ENCODE measurements at regions not wholly inside any gene's neighbourhood (a gene's known extent, or its start where the extent isn't known, plus 50 kb on each side); places are given as distances from the start of the nearest gene placed in this dataset.

DNA sequence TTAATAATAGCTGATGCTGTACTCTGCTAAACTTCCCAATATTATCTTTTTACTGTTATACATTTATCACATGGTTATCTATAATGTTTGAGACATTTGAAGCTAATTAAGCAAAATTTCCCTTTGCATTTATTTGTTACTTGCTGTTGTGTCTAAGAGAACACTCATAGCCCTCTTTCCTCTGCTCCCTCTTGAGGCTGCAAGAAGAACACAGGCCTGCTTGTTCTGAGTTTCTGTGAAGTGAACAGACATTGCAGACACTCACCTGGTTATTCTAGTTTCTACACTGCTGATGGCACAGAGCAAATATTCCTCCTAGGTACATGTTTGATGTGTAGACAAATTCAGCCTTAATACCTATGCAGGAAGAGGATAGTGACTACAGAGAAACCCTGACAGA, 367.8 kb downstream of the GASK1B start:
- Histone ChIP-seq H3K4me1 (no peaks in the 10 kb centered on the region), H3K4me3 (no peak overlapping the region), H3K27me3 (no peaks in the 10 kb centered on the region), H3K36me3 (no peaks in the 10 kb centered on the region), H3K27ac (no peak overlapping the region), H3K9me3 (no peaks in the 10 kb centered on the region)
- TF ChIP-seq, protein P1, sequence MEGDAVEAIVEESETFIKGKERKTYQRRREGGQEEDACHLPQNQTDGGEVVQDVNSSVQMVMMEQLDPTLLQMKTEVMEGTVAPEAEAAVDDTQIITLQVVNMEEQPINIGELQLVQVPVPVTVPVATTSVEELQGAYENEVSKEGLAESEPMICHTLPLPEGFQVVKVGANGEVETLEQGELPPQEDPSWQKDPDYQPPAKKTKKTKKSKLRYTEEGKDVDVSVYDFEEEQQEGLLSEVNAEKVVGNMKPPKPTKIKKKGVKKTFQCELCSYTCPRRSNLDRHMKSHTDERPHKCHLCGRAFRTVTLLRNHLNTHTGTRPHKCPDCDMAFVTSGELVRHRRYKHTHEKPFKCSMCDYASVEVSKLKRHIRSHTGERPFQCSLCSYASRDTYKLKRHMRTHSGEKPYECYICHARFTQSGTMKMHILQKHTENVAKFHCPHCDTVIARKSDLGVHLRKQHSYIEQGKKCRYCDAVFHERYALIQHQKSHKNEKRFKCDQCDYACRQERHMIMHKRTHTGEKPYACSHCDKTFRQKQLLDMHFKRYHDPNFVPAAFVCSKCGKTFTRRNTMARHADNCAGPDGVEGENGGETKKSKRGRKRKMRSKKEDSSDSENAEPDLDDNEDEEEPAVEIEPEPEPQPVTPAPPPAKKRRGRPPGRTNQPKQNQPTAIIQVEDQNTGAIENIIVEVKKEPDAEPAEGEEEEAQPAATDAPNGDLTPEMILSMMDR (IDR thresholded peaks at IDR 0.05), result peak in 1 of 6 experiments; percentile 3
- TF ChIP-seq POLR2A (IDR thresholded peaks at IDR 0.05), result no peak
- intact Hi-C loops (cut with DNase I), result no loop called here
- no peak for DNase-seq

DNA sequence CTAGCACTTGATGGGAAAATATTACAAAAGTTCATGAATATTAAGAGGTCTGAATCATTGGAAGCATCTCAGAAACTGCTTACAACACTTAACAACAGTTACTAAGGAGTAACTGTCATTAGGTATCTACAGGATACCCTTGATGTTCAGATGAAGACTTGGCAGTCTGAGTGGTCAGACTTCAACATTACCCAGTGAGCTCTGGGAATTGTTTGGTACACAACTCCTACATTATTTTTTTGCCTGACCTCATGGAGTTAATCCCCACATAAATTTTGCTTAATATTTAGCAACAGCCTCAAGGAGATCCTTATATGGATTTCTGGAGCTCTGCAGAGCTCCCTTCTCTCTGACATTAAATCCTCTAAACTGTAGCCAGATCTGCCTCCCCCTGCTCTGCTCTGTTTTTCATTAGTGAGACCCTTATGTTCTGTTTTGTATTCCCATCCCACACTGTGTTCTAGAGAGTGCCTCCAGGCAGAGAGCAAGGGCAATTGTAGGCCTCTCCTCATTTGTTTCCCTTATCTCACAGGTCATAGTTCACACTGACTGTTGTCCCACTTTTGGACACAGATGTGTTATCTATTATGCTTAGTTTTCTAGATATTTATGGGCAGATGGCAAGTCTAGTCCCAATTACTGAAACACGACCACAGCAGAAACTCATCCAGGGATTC, 368.8 kb downstream of the GASK1B start:
- Histone ChIP-seq H3K4me1 (no peaks in the 10 kb centered on the region), H3K4me3 (no peak overlapping the region), H3K9me3 (no peaks in the 10 kb centered on the region), H3K36me3 (no peaks in the 10 kb centered on the region), H3K27me3 (no peaks in the 10 kb centered on the region), H3K27ac (no peak overlapping the region)
- intact Hi-C loops (cut with DNase I), result no loop called here
- DNase-seq, result no peak
- TF ChIP-seq, protein P1 (IDR thresholded peaks at IDR 0.05), result no peak
- no peak for TF ChIP-seq POLR2A (IDR thresholded peaks at IDR 0.05)
- WGBS, 2 donors, result 40 to 60% methylated on average over 1 of the region's 1 CpG

DNA sequence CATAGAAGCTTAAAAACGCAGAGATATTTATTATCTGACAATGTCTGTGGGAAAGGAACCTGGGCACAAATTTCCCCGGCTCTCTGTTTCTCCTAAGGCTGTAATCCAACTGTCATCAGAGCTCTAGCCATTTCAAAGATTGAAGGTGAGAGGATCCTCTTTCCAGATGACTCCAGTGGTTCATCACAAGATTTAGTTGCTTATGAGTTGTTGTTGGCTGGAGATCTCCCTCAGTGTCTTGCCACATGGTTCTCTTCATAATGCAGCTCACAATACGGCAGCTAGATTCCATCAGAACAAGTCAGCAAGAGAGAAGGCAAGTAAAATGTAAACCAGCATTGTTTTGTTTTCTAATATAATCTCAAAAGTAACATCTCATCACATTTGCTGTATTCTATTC, 369.4 kb downstream of the GASK1B start:
- TF ChIP-seq, protein P1 (IDR thresholded peaks at IDR 0.05), result no peak
- no peak for TF ChIP-seq POLR2A (IDR thresholded peaks at IDR 0.05)
- Histone ChIP-seq H3K4me3 (no peak overlapping the region), H3K9me3 (no peaks in the 10 kb centered on the region), H3K27ac (no peak overlapping the region), H3K36me3 (no peaks in the 10 kb centered on the region), H3K4me1 (no peaks in the 10 kb centered on the region), H3K27me3 (no peaks in the 10 kb centered on the region)
- intact Hi-C loops (cut with DNase I), result no loop called here
- DNase-seq, result no peak
- WGBS, 2 donors, result 54 to 62% methylated on average over 3 of the region's 3 CpGs

- Histone ChIP-seq H3K9me3 (no peaks in the 10 kb centered on the region), H3K36me3 (no peaks in the 10 kb centered on the region), H3K4me1 (no peaks in the 10 kb centered on the region), H3K4me3 (no peak overlapping the region), H3K27me3 (no peaks in the 10 kb centered on the region), H3K27ac (no peak overlapping the region)
- intact Hi-C loops (cut with DNase I), result no loop called here
- 31 to 32% methylated on average over 1 of the region's 1 CpG for WGBS, 2 donors
- DNase-seq, result no peak
- TF ChIP-seq, protein P1 (IDR thresholded peaks at IDR 0.05), result no peak
- TF ChIP-seq POLR2A (IDR thresholded peaks at IDR 0.05), result no peak
Observed at GRCh38 chr4:157795495-157795894, 377.3 kb downstream of the GASK1B start.

- intact Hi-C loops (cut with DNase I), result no loop called here
- Histone ChIP-seq H3K27me3 (no peaks in the 10 kb centered on the region), H3K9me3 (no peaks in the 10 kb centered on the region), H3K27ac (no peak overlapping the region), H3K4me3 (no peak overlapping the region), H3K36me3 (no peaks in the 10 kb centered on the region), H3K4me1 (no peaks in the 10 kb centered on the region)
- TF ChIP-seq, protein P1 (IDR thresholded peaks at IDR 0.05), result no peak
- no peak for TF ChIP-seq POLR2A (IDR thresholded peaks at IDR 0.05)
- DNase-seq, result no peak
Observed at GRCh38 chr4:157792716-157793115, 380.1 kb downstream of the GASK1B start.

Data from esophagus squamous epithelium (tissue), 5 donors.